SK-N-SH (cell line): ENCODE measurements at regions not wholly inside any gene's neighbourhood (a gene's known extent, or its start where the extent isn't known, plus 50 kb on each side); places are given as distances from the start of the nearest gene placed in this dataset.

Source experiments
- POLR2AphosphoS5 ChIP-seq: IDR thresholded peaks from 2 replicates; pipeline ENCODE4 v1.6.1; 2012; ENCODE audit warnings: low read depth, low read length
- RAD21 ChIP-seq: IDR thresholded peaks from 2 replicates; pipeline ENCODE4 v1.6.1; 2012; ENCODE audit warnings: mild to moderate bottlenecking, low read length
- TF ChIP-seq, protein P1 (sequence below): IDR thresholded peaks from 2 replicates; pipeline ENCODE4 v1.6.1; 2012; ENCODE audit warnings: mild to moderate bottlenecking, low read depth, low read length, moderate library complexity
- TF ChIP-seq, protein P2 (sequence below): fragments of 200-600 bp; sonication (generic); IDR thresholded peaks from 2 replicates; pipeline ENCODE4 v1.6.1; 2017; ENCODE audit warnings: antibody characterized with exemption, mild to moderate bottlenecking, moderate library complexity

DNA sequence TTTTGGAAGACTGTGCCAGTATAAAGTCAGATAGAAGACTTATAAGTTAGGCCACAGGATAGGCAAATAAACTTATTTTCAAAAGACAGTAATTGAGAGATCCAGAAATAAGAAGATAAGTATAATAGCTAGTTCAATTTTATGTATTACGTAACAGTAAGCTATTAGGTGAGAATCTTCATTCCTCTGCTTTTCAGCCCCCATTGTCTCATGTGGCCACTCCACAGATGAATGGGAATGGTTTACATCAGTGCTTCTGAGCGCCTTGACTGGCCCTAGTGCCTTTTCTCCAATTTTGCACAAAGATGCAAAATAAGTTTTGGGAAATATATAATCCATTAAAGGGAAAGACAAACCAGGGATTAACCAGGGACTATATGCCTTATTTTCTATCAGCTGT, 550.5 kb downstream of the MMUT start:
- TF ChIP-seq, protein P1, sequence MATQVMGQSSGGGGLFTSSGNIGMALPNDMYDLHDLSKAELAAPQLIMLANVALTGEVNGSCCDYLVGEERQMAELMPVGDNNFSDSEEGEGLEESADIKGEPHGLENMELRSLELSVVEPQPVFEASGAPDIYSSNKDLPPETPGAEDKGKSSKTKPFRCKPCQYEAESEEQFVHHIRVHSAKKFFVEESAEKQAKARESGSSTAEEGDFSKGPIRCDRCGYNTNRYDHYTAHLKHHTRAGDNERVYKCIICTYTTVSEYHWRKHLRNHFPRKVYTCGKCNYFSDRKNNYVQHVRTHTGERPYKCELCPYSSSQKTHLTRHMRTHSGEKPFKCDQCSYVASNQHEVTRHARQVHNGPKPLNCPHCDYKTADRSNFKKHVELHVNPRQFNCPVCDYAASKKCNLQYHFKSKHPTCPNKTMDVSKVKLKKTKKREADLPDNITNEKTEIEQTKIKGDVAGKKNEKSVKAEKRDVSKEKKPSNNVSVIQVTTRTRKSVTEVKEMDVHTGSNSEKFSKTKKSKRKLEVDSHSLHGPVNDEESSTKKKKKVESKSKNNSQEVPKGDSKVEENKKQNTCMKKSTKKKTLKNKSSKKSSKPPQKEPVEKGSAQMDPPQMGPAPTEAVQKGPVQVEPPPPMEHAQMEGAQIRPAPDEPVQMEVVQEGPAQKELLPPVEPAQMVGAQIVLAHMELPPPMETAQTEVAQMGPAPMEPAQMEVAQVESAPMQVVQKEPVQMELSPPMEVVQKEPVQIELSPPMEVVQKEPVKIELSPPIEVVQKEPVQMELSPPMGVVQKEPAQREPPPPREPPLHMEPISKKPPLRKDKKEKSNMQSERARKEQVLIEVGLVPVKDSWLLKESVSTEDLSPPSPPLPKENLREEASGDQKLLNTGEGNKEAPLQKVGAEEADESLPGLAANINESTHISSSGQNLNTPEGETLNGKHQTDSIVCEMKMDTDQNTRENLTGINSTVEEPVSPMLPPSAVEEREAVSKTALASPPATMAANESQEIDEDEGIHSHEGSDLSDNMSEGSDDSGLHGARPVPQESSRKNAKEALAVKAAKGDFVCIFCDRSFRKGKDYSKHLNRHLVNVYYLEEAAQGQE, result no peak
- TF ChIP-seq, protein P2, sequence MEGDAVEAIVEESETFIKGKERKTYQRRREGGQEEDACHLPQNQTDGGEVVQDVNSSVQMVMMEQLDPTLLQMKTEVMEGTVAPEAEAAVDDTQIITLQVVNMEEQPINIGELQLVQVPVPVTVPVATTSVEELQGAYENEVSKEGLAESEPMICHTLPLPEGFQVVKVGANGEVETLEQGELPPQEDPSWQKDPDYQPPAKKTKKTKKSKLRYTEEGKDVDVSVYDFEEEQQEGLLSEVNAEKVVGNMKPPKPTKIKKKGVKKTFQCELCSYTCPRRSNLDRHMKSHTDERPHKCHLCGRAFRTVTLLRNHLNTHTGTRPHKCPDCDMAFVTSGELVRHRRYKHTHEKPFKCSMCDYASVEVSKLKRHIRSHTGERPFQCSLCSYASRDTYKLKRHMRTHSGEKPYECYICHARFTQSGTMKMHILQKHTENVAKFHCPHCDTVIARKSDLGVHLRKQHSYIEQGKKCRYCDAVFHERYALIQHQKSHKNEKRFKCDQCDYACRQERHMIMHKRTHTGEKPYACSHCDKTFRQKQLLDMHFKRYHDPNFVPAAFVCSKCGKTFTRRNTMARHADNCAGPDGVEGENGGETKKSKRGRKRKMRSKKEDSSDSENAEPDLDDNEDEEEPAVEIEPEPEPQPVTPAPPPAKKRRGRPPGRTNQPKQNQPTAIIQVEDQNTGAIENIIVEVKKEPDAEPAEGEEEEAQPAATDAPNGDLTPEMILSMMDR, result no peak
- TF ChIP-seq RAD21 (no peak), POLR2AphosphoS5 (no peak)
